Loucy (cell line): ENCODE measurements at regions not wholly inside any gene's neighbourhood (a gene's known extent, or its start where the extent isn't known, plus 50 kb on each side); places are given as distances from the start of the nearest gene placed in this dataset.

ENCODE experiments used
- CTCF ChIP-seq: fragments of 200-600 bp; sonication (generic); conservative IDR thresholded peaks from 2 replicates; pipeline ENCODE4 v1.5.1; 2014; ENCODE audit warnings: mild to moderate bottlenecking, antibody characterized with exemption, low read length
- EZH2phosphoT487 ChIP-seq: fragments of 200-600 bp; IDR thresholded peaks from 2 replicates; pipeline ENCODE4 v1.6.1; 2018; ENCODE audit warnings: antibody characterized with exemption, mild to moderate bottlenecking, moderate library complexity, borderline replicate concordance

- no peak for TF ChIP-seq CTCF
- TF ChIP-seq EZH2phosphoT487 = no peak
Measured at GRCh38 chr18:1435487-1435886, 530.8 kb downstream of the ADCYAP1 start.
